Smooth muscle cell (in vitro differentiated cells): ENCODE measurements at regions not wholly inside any gene's neighbourhood (a gene's known extent, or its start where the extent isn't known, plus 50 kb on each side); places are given as distances from the start of the nearest gene placed in this dataset.

Experiments
- DNase-seq: peaks from one replicate; lab custom pipeline; 2025; ENCODE audit not compliant: unreplicated experiment; lab: John Stamatoyannopoulos, UW
- H2AFZ ChIP-seq: fragments of 200-600 bp; sonication (generic); 2 replicates; pipeline ENCODE4 v1.6.0; 2016; ENCODE audit warnings: antibody characterized with exemption, low read depth, mild to moderate bottlenecking
- H3F3A ChIP-seq: fragments of 200-600 bp; sonication (generic); 2 replicates; pipeline ENCODE4 v1.6.0; 2017; ENCODE audit warnings: antibody characterized with exemption, low read depth
- H3K27ac ChIP-seq: fragments of 200-600 bp; sonication (generic); 2 replicates; pipeline ENCODE4 v1.5.1; 2016; ENCODE audit warnings: low read depth, mild to moderate bottlenecking
- H3K27me3 ChIP-seq: fragments of 200-600 bp; sonication (generic); 2 replicates; pipeline ENCODE4 v1.6.1; 2016; ENCODE audit warnings: low read depth, mild to moderate bottlenecking
- H3K36me3 ChIP-seq: fragments of 200-600 bp; sonication (generic); 2 replicates; pipeline ENCODE4 v1.5.1; 2016; ENCODE audit warnings: low read depth
- H3K4me1 ChIP-seq: fragments of 200-600 bp; sonication (generic); 2 replicates; pipeline ENCODE4 v1.5.1; 2016; ENCODE audit warnings: low read depth
- H3K4me2 ChIP-seq: fragments of 200-600 bp; sonication (generic); 2 replicates; pipeline ENCODE4 v1.6.0; 2016; ENCODE audit warnings: mild to moderate bottlenecking
- H3K4me3 ChIP-seq: fragments of 200-600 bp; sonication (generic); 2 replicates; pipeline ENCODE4 v1.5.1; 2016; ENCODE audit warnings: mild to moderate bottlenecking
- H3K79me2 ChIP-seq: fragments of 200-600 bp; sonication (generic); 2 replicates; pipeline ENCODE4 v1.6.0; 2016; ENCODE audit warnings: low read depth, mild to moderate bottlenecking
- H3K9ac ChIP-seq: fragments of 200-600 bp; sonication (generic); 2 replicates; pipeline ENCODE4 v1.6.0; 2016; ENCODE audit warnings: low read depth
- H3K9me3 ChIP-seq: fragments of 200-600 bp; sonication (generic); replicated peaks from 2 replicates; pipeline ENCODE4 v1.5.1; 2016; ENCODE audit warnings: low read depth
- H4K20me1 ChIP-seq: fragments of 200-600 bp; sonication (generic); 2 replicates; pipeline ENCODE4 v1.6.0; 2016; ENCODE audit warnings: low read depth
- WGBS: methylation state at CpG from one replicate; pipeline ENCODE4 v1.1.7; 2016; ENCODE audit warnings: low lambda C conversion rate; 5-methylcytosine and 5-hydroxymethylcytosine counted together
- TF ChIP-seq, protein P1 (sequence below): fragments of 200-600 bp; sonication (generic); IDR thresholded peaks from 2 replicates; pipeline ENCODE4 v1.5.1; 2017; ENCODE audit warnings: borderline replicate concordance, mild to moderate bottlenecking, antibody characterized with exemption; ENCODE audit not compliant: insufficient read depth, poor library complexity, severe bottlenecking

DNA sequence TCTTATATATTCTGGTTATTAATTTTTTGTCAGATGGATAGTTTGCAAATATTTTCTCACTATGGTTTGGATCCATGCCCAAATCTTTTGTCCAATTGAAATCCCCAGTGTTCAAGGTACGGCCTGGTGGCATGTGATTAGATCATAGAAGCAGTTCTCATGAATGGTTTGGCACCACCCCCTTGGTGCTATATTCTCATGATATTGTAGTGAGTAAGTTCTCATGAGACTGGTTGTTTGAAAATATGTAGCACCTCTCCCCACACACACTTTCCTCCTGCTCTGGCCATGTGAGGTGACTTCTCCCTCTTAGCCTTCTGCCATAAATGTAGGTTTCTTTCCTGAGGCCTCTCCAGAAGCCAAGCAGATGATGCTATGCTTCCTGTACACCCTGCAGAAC is 107.7 kb upstream of the KYNU start:
- Histone ChIP-seq H3K4me2 (no peak overlapping the region), H3K9me3 (peaks cover 9% of the 10 kb centered on the region), H3K9ac (no peak overlapping the region), H3F3A (no peaks in the 10 kb centered on the region), H2AFZ (no peak overlapping the region), H3K27ac (no peak overlapping the region), H4K20me1 (no peaks in the 10 kb centered on the region), H3K27me3 (no peaks in the 10 kb centered on the region), H3K79me2 (no peaks in the 10 kb centered on the region), H3K4me3 (no peak overlapping the region), H3K4me1 (no peaks in the 10 kb centered on the region), H3K36me3 (no peaks in the 10 kb centered on the region)
- TF ChIP-seq, protein P1, sequence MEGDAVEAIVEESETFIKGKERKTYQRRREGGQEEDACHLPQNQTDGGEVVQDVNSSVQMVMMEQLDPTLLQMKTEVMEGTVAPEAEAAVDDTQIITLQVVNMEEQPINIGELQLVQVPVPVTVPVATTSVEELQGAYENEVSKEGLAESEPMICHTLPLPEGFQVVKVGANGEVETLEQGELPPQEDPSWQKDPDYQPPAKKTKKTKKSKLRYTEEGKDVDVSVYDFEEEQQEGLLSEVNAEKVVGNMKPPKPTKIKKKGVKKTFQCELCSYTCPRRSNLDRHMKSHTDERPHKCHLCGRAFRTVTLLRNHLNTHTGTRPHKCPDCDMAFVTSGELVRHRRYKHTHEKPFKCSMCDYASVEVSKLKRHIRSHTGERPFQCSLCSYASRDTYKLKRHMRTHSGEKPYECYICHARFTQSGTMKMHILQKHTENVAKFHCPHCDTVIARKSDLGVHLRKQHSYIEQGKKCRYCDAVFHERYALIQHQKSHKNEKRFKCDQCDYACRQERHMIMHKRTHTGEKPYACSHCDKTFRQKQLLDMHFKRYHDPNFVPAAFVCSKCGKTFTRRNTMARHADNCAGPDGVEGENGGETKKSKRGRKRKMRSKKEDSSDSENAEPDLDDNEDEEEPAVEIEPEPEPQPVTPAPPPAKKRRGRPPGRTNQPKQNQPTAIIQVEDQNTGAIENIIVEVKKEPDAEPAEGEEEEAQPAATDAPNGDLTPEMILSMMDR, result no peak
- 92% methylated on average over 1 of the region's 1 CpG for WGBS
- no peak for DNase-seq

DNA sequence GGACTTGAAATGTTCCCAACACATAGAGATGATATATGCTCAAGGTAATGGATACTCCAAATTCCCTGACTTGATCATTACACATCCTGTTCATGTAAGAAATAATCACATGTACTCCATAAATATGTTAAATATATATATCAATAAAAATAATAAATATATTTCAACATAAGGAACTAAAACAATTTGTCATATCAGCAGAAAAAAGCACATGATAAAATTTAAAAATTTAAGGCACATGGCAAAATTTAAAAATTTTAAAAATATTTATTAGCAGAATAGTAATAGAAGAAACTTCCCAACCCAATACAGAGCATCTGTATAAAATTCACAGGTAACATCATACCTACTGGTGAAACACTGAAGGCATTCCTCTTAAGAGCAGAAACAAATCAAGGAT is 109.6 kb upstream of the KYNU start:
- Histone ChIP-seq H3K9ac (no peak overlapping the region), H3F3A (no peaks in the 10 kb centered on the region), H3K4me2 (no peak overlapping the region), H3K79me2 (no peaks in the 10 kb centered on the region), H3K4me1 (no peaks in the 10 kb centered on the region), H3K27me3 (no peaks in the 10 kb centered on the region), H3K9me3 (peaks cover 13% of the 10 kb centered on the region), H3K4me3 (no peak overlapping the region), H3K36me3 (no peaks in the 10 kb centered on the region), H2AFZ (no peak overlapping the region), H4K20me1 (no peaks in the 10 kb centered on the region), H3K27ac (no peak overlapping the region)
- TF ChIP-seq, protein P1, result no peak
- no peak for DNase-seq

DNA sequence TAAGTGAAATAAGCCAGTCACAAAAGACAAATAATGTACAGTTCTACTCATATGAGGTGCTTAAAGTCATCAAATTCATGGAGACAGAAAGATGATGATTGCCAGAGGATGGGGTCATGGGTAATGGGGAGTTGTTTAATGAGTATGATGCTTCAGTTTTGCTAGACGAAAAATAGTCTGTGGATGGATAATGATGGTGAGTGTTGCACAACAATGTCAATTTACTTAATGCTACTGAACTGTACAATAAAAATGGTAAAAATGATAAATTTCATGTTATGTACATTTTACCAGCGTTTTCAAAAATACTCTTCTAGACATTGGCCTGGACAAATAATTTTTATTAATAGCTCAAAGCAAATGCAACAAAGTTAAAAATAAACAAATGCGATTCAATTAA is 118.5 kb upstream of the KYNU start:
- WGBS, result 94% methylated on average over 3 of the region's 3 CpGs
- no peak overlapping the region for H3K27ac ChIP-seq
- DNase-seq, result no peak
- no peak overlapping the region for H2AFZ ChIP-seq
- no peak overlapping the region for H3K4me2 ChIP-seq
- H3F3A ChIP-seq, result no peaks in the 10 kb centered on the region
- no peaks in the 10 kb centered on the region for H3K36me3 ChIP-seq
- H3K9ac ChIP-seq, result no peak overlapping the region
- H4K20me1 ChIP-seq, result no peaks in the 10 kb centered on the region
- H3K27me3 ChIP-seq, result no peaks in the 10 kb centered on the region
- no peaks in the 10 kb centered on the region for H3K4me1 ChIP-seq
- H3K79me2 ChIP-seq, result no peaks in the 10 kb centered on the region
- peaks cover 4% of the 10 kb centered on the region for H3K9me3 ChIP-seq
- TF ChIP-seq, protein P1, result no peak
- no peak overlapping the region for H3K4me3 ChIP-seq

DNA sequence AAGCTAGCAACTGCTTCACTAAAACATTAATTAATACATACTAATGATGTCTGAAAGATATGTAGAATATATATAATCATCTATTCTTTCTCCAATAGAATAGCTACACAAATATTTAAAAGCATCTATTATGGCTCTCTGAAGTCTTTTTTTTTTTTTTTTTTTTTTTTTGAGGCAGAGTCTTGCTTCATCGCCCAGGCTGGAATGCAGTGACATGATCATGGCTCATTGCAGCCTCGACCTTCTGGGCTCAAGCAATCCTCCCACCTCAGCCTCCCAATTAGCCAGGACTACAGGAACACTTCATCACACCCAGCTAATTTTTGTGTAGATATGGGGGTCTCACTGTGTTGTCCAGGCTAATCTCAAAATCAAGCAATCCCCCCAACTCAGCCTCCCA is 120.4 kb upstream of the KYNU start:
- Histone ChIP-seq H3K27ac (no peak overlapping the region), H3K27me3 (no peaks in the 10 kb centered on the region), H2AFZ (no peak overlapping the region), H3K9ac (no peak overlapping the region), H3K36me3 (no peaks in the 10 kb centered on the region), H3F3A (no peaks in the 10 kb centered on the region), H3K79me2 (no peaks in the 10 kb centered on the region), H4K20me1 (no peaks in the 10 kb centered on the region), H3K4me3 (no peak overlapping the region), H3K4me2 (no peak overlapping the region), H3K9me3 (no peaks in the 10 kb centered on the region), H3K4me1 (no peaks in the 10 kb centered on the region)
- DNase-seq, result no peak
- TF ChIP-seq, protein P1, result no peak
- WGBS, result 85% methylated on average over 2 of the region's 2 CpGs
